DOHH2 (cell line): ENCODE measurements at regions not wholly inside any gene's neighbourhood (a gene's known extent, or its start where the extent isn't known, plus 50 kb on each side); places are given as distances from the start of the nearest gene placed in this dataset.

Experiments used
- EZH2phosphoT487 ChIP-seq: fragments of 200-600 bp; sonication (generic); IDR thresholded peaks from 2 replicates; pipeline ENCODE4 v1.6.1; 2017; ENCODE audit warnings: borderline replicate concordance, mild to moderate bottlenecking, antibody characterized with exemption, low read length, moderate library complexity, mixed read lengths
- TF ChIP-seq, protein P1 (sequence below): fragments of 200-600 bp; sonication (generic); IDR thresholded peaks from one replicate; pipeline ENCODE4 v1.5.1; 2014; ENCODE audit warnings: antibody characterized with exemption, mild to moderate bottlenecking, low read depth, low read length; ENCODE audit not compliant: poor library complexity, severe bottlenecking

GRCh38 chr4:33268776-33269175 lies 2548.6 kb downstream of the PCDH7 start:
- TF ChIP-seq, protein P1, sequence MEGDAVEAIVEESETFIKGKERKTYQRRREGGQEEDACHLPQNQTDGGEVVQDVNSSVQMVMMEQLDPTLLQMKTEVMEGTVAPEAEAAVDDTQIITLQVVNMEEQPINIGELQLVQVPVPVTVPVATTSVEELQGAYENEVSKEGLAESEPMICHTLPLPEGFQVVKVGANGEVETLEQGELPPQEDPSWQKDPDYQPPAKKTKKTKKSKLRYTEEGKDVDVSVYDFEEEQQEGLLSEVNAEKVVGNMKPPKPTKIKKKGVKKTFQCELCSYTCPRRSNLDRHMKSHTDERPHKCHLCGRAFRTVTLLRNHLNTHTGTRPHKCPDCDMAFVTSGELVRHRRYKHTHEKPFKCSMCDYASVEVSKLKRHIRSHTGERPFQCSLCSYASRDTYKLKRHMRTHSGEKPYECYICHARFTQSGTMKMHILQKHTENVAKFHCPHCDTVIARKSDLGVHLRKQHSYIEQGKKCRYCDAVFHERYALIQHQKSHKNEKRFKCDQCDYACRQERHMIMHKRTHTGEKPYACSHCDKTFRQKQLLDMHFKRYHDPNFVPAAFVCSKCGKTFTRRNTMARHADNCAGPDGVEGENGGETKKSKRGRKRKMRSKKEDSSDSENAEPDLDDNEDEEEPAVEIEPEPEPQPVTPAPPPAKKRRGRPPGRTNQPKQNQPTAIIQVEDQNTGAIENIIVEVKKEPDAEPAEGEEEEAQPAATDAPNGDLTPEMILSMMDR = no peak
- TF ChIP-seq EZH2phosphoT487 = no peak
